Heart left ventricle (tissue), 16 donors: ENCODE measurements at regions not wholly inside any gene's neighbourhood (a gene's known extent, or its start where the extent isn't known, plus 50 kb on each side); places are given as distances from the start of the nearest gene placed in this dataset.

Experiments used
- ATAC-seq, 4 donors: fragments of 200-7000 bp; cut with Tn5 transposase; one replicate each; pipeline ENCODE4 v1.9.1; 2020 to 2022; ENCODE audit warnings: moderate library complexity in 4 of 4, mild to moderate bottlenecking in 3 of 4, moderate number of reproducible peaks in 1 of 4
- DNase-seq, 5 donors: peaks; one replicate each; pipeline ENCODE4 v3.0.0-alpha.2; 2020
- H3K27ac ChIP-seq, 12 donors: fragments of 200-600 bp; sonication (generic) in 4 of 12; one replicate each; pipeline versions ENCODE4 v1.5.0 to v1.8.0; 2016 to 2022; ENCODE audit warnings: mild to moderate bottlenecking in 2 of 12
- H3K27me3 ChIP-seq, 9 donors: fragments of 200-600 bp; sonication (generic) in 2 of 9; one replicate each; pipeline versions ENCODE4 v1.5.1 to v1.8.0; 2016 to 2022; ENCODE audit warnings: mild to moderate bottlenecking in 3 of 9
- H3K36me3 ChIP-seq, 9 donors: fragments of 200-600 bp; sonication (generic) in 2 of 9; one replicate each; pipeline versions ENCODE4 v1.5.0 to v1.8.0; 2018 to 2022; ENCODE audit warnings: mild to moderate bottlenecking in 2 of 9
- H3K4me1 ChIP-seq, 12 donors: fragments of 200-600 bp; sonication (generic) in 4 of 12; one replicate each; pipeline versions ENCODE4 v1.5.0 to v1.8.0; 2016 to 2022; ENCODE audit warnings: mild to moderate bottlenecking in 3 of 12
- H3K4me3 ChIP-seq, 12 donors: fragments of 200-600 bp; sonication (generic) in 4 of 12; one replicate each; pipeline versions ENCODE4 v1.5.0 to v1.8.0; 2017 to 2022; ENCODE audit warnings: mild to moderate bottlenecking in 9 of 12, moderate library complexity in 4 of 12
- H3K9me3 ChIP-seq, 12 donors: fragments of 200-600 bp; sonication (generic) in 4 of 12; one replicate each; pipeline versions ENCODE4 v1.5.0 to v1.8.0; 2016 to 2022; ENCODE audit warnings: mild to moderate bottlenecking in 1 of 12
- CTCF ChIP-seq, 12 donors: fragments of 200-600 bp; sonication (generic) in 4 of 12; IDR thresholded peaks; one replicate each; pipeline versions ENCODE4 v1.5.0 to v1.8.0; 2018 to 2022; ENCODE audit warnings: antibody characterized with exemption in 12 of 12, mild to moderate bottlenecking in 5 of 12
- POLR2A ChIP-seq, 2 donors: fragments of 450-650 bp; IDR thresholded peaks; one replicate each; pipeline ENCODE4 v1.6.1; 2017; ENCODE audit warnings: antibody characterized with exemption in 2 of 2, mild to moderate bottlenecking in 2 of 2, moderate library complexity in 2 of 2
- WGBS, 4 donors: extraction: QIAGEN DNeasy Blood & Tissue Kit in 2 of 4; methylation state at CpG; one replicate each; pipeline versions ENCODE4 v1.1.5 to v1.1.7; 2013 to 2018; 5-methylcytosine and 5-hydroxymethylcytosine counted together
- intact Hi-C, 10 donors: fragments of 100-400 bp; cut with DNase I; formaldehyde crosslinking; loops; one replicate each; pipeline versions ENCODE4 v1.11.1 to v1.14.2; 2022
- donor health status: ischemic (EF 13 %, LVEDD 7.1; RV severe dilation, severe dysfunction).
- donor health status: healthy with polysubstance abuse.
- donor health status: DM: no; HTN: yes; CAD: no.
- donor health status: DM: no; HTN: no; CAD: no.
- donor health status: ischemic (EF 25% LVEDD 6.9; RV normal size, moderate dysfunction).
- donor health status: ischemic (EF 25% LVEDD 5.7; RV mildly dilated, moderate dysfunction).
- donor health status: healthy.
- donor health status: DM: yes; HTN: yes; CAD: no.
- donor health status: ischemic (EF 35%, LVEDD 5.7; RV mildly dilated, moderate dysfunction).
- donor health status: nonischemic (EF 11% LVEDD 7.7; RV severe dilation, severe dysfunction).
- donor health status: DM: yes; HTN: yes; CAD: no.
- donor health status: PGD.
- donor health status: ischemic (EF 29% LVEDD 5.4; RV normal size, mild dysfunction).
- donor health status: nonischemic (EF 23%, LVEDD 6.1; RV moderate dilation, normal function).

GRCh38 chr18:70430501-70431173 lies 141.8 kb downstream of the SOCS6 start:
- 95 to 98% (median 97%) methylated on average over 15 to 26 of the region's 26 CpGs for WGBS, 4 donors
- intact Hi-C loops, result loop anchor here in 7 of 10 donors (5.0 to 10.0 kb wide), 5 partner anchors 136 to 233 kb away; partner anchors contain the start of gene SOCS6 (in 3 of the 7)
- H3K9me3 ChIP-seq, result no peaks in the 10 kb centered on the region
- H3K4me3 ChIP-seq, result no peak overlapping the region
- ATAC-seq (no peak), DNase-seq (no peak)
- H3K4me1 ChIP-seq, result no peaks in the 10 kb centered on the region
- TF ChIP-seq CTCF (IDR thresholded peaks at IDR 0.05) (no peak), POLR2A (IDR thresholded peaks at IDR 0.05) (no peak)
- no peaks in the 10 kb centered on the region for H3K36me3 ChIP-seq
- no peaks in the 10 kb centered on the region for H3K27me3 ChIP-seq
- H3K27ac ChIP-seq, result no peak overlapping the region

GRCh38 chr18:70429847-70430500 lies 141.1 kb downstream of the SOCS6 start:
- DNase-seq (no peak), ATAC-seq (no peak)
- no peaks in the 10 kb centered on the region for H3K36me3 ChIP-seq
- H3K4me3 ChIP-seq, result no peak overlapping the region
- H3K27ac ChIP-seq, result no peak overlapping the region
- H3K4me1 ChIP-seq, result no peaks in the 10 kb centered on the region
- no peaks in the 10 kb centered on the region for H3K27me3 ChIP-seq
- 90 to 95% (median 92%) methylated on average over 36 of the region's 36 CpGs for WGBS, 4 donors
- H3K9me3 ChIP-seq, result no peaks in the 10 kb centered on the region
- TF ChIP-seq POLR2A (IDR thresholded peaks at IDR 0.05) (no peak), CTCF (IDR thresholded peaks at IDR 0.05) (no peak)
- intact Hi-C loops, result loop anchor here in 9 of 10 donors (5.0 to 10.0 kb wide), 5 partner anchors 135 to 233 kb away; partner anchors contain the start of gene SOCS6 (in 4 of the 9)

- Histone ChIP-seq H3K27me3 (no peaks in the 10 kb centered on the region), H3K27ac (no peak overlapping the region), H3K4me3 (no peak overlapping the region), H3K9me3 (no peaks in the 10 kb centered on the region), H3K4me1 (peaks cover 0 to 9% (median 3%) of the 10 kb centered on the region in 12 donors), H3K36me3 (no peaks in the 10 kb centered on the region)
- WGBS, 4 donors, result 68 to 91% (median 86%) methylated on average over 1 of the region's 1 CpG
- ATAC-seq (no peak), DNase-seq (no peak)
- TF ChIP-seq CTCF (IDR thresholded peaks at IDR 0.05) (no peak), POLR2A (IDR thresholded peaks at IDR 0.05) (no peak)
- intact Hi-C loops, result loop anchor here in 2 of 10 donors (10.0 kb wide), 2 partner anchors 134 to 144 kb away; partner anchors contain the start of gene SOCS6 (in 1 of the 2)
These were observed 139.6 kb downstream of the SOCS6 start for GRCh38 chr18:70428439-70428838.

GRCh38 chr18:70426818-70427217 lies 138.0 kb downstream of the SOCS6 start:
- ATAC-seq (no peak), DNase-seq (no peak)
- Histone ChIP-seq H3K4me1 (peaks cover 0 to 25% (median 19%) of the 10 kb centered on the region in 12 donors), H3K27me3 (no peaks in the 10 kb centered on the region), H3K4me3 (no peak overlapping the region), H3K27ac (no peak overlapping the region), H3K9me3 (no peaks in the 10 kb centered on the region), H3K36me3 (no peaks in the 10 kb centered on the region)
- intact Hi-C loops, result loop anchor here in 2 of 10 donors (10.0 kb wide), 2 partner anchors 132 to 142 kb away; partner anchors contain the start of gene SOCS6 (in 1 of the 2)
- 91 to 95% (median 94%) methylated on average over 9 of the region's 9 CpGs for WGBS, 4 donors
- no peak for TF ChIP-seq CTCF (IDR thresholded peaks at IDR 0.05)
- TF ChIP-seq POLR2A (IDR thresholded peaks at IDR 0.05), result no peak
